Brain microvascular endothelial cell (primary cell): ENCODE measurements at regions not wholly inside any gene's neighbourhood (a gene's known extent, or its start where the extent isn't known, plus 50 kb on each side); places are given as distances from the start of the nearest gene placed in this dataset.

Source experiments
- DNase-seq: peaks from one replicate; pipeline ENCODE4 v3.0.0-alpha.2; 2020
- H3K27ac ChIP-seq: fragments of 250-450 bp; sonication (Bioruptor Pico); 2 replicates; pipeline ENCODE4 v1.5.1; 2020; ENCODE audit warnings: mild to moderate bottlenecking, moderate library complexity
- H3K27me3 ChIP-seq: fragments of 250-450 bp; sonication (Bioruptor Pico); replicated peaks from 2 replicates; pipeline ENCODE4 v1.5.1; 2020; ENCODE audit warnings: mild to moderate bottlenecking
- H3K36me3 ChIP-seq: fragments of 250-450 bp; sonication (Bioruptor Pico); replicated peaks from 2 replicates; pipeline ENCODE4 v1.5.1; 2020; ENCODE audit warnings: mild to moderate bottlenecking
- H3K4me3 ChIP-seq: 2 replicates; pipeline ENCODE4 v1.5.1; 2011; ENCODE audit warnings: low read depth, mild to moderate bottlenecking, control low read depth, low read length, moderate library complexity
- in situ Hi-C: cut with HindIII; loops from 2 replicates; pipeline ENCODE4 v1.10.0; 2017; ENCODE audit warnings: low sequenced_read_pairs, low pct_ligation_motif_present
- TF ChIP-seq, protein P1 (sequence below): IDR thresholded peaks from 2 replicates; pipeline ENCODE4 v1.5.1; 2011; ENCODE audit warnings: low read depth, mild to moderate bottlenecking, moderate library complexity, low read length, control low read depth, inconsistent platforms; ENCODE audit errors: missing control alignments

DNA sequence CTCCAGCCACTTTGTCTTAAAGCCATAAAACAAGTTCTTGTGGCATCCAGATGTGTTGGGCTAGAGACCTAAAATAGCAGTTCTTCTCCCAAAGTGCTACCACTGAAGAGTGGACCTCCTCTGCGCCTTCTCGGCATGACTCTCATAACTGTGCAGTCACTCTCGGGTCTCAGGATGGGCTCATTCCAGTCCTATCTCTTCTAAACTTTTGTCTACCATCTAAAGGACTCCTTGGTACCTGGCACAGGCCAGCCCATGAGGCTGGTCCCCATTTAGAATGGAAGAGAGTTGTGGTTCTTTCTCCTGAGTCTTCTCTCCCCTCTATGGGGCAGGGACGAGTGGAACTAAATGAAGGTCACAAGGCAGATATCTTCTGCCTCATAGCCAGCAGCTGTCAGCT is 272.0 kb upstream of the TMTC4 start:
- H3K27ac ChIP-seq = no peak overlapping the region
- in situ Hi-C loops = no loop called here
- TF ChIP-seq, protein P1, sequence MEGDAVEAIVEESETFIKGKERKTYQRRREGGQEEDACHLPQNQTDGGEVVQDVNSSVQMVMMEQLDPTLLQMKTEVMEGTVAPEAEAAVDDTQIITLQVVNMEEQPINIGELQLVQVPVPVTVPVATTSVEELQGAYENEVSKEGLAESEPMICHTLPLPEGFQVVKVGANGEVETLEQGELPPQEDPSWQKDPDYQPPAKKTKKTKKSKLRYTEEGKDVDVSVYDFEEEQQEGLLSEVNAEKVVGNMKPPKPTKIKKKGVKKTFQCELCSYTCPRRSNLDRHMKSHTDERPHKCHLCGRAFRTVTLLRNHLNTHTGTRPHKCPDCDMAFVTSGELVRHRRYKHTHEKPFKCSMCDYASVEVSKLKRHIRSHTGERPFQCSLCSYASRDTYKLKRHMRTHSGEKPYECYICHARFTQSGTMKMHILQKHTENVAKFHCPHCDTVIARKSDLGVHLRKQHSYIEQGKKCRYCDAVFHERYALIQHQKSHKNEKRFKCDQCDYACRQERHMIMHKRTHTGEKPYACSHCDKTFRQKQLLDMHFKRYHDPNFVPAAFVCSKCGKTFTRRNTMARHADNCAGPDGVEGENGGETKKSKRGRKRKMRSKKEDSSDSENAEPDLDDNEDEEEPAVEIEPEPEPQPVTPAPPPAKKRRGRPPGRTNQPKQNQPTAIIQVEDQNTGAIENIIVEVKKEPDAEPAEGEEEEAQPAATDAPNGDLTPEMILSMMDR = no peak
- H3K27me3 ChIP-seq = no peaks in the 10 kb centered on the region
- H3K36me3 ChIP-seq = no peaks in the 10 kb centered on the region
- no peak overlapping the region for H3K4me3 ChIP-seq
- no peak for DNase-seq

DNA sequence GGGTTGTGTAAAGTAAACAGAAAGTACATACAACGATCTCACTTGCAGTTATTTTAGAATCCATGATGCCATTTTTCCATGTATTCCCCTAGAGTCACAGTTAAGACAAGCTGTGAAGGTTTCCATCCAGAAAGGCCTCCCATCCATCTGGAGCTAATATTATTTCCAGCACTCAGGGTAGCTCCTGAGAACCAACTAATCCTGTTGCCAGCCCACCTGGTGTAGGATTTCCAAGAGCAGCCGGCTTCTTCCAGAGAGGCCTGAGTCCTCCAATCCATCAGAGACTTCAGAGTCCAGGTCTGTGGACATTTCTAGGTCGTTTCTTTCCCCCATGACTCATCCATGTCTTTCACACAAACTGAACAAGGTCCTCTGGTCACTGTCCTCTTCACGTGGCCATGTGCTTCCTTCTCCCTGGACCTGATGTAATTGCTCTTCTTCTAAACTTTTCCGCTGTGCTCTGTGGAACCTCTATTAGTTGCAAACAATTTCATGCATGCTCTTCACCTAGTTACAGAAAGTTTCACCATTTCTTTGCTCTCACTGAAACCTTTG is 270.3 kb upstream of the TMTC4 start:
- Histone ChIP-seq H3K4me3 (no peak overlapping the region), H3K27me3 (no peaks in the 10 kb centered on the region), H3K36me3 (no peaks in the 10 kb centered on the region), H3K27ac (no peak overlapping the region)
- DNase-seq = no peak
- in situ Hi-C loops = no loop called here
- TF ChIP-seq, protein P1 = no peak

DNA sequence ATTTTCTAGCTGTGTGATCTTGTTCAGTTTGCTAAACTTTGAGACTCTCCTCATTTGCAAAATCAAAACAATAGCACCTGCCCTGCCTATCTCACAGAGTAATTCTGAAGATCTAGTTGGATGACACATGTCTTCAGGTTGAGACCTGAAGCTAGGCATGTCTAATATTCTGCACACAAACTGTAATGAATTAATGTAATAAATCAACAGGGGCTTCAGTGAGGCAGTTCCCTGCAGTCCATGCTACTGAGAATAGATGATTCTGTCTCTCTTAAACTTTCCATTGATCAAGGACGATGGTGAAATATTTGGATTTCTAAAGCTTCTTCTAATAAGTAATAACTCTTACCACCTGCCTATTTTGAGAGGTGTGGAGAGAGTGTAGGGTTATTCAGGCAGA is 268.1 kb upstream of the TMTC4 start:
- no peaks in the 10 kb centered on the region for H3K36me3 ChIP-seq
- no peaks in the 10 kb centered on the region for H3K27me3 ChIP-seq
- in situ Hi-C loops = no loop called here
- no peak for DNase-seq
- TF ChIP-seq, protein P1 = no peak
- H3K4me3 ChIP-seq = no peak overlapping the region
- no peak overlapping the region for H3K27ac ChIP-seq

DNA sequence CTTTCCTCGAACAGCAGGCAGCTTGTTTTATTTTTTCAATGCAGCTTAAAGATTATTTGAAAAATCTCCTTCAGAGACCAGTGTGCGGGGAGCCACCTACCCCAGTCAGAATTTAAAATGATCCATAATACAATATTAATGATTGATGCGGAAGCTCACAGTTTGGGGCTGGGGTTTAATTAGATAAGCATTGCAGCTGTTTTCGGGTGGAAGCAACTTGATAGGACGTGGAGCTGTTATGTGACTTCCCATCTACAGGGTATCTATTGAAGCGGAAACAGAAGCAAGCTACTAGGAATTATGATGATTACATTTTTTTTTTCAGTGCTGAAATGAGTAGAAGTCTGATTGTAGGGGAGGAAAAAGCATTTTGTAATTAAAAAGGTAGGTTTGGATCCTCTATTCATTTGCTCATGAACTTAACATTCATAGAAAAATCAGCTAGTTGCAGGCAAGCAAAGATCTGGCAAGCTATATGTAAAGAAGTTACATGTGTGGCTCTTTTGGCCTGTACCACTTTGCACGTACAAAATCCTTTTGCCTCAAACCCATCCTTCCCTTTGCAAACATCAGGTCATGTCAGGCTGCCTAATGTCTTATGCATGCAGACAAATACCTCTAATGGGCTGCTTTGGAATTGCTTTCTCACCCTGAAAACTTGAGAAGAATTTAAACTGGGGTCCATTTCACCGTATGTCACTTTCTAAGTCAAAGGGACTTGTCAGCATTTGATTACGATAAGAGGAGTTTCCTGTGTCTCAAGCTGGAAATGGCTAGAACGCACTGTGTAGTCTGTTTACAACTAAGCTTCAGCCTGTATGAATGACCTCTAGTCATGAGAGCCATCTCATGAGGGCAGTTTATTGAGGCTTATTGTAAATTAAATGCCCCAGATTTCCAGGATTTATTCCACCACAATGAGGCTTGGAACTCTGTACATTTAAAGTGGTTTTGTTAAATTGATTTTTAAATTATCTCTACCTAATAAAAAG is 267.1 kb upstream of the TMTC4 start:
- H3K36me3 ChIP-seq = no peaks in the 10 kb centered on the region
- in situ Hi-C loops = no loop called here
- H3K27me3 ChIP-seq = no peaks in the 10 kb centered on the region
- TF ChIP-seq, protein P1 = no peak
- H3K27ac ChIP-seq = no peak overlapping the region
- no peak for DNase-seq
- H3K4me3 ChIP-seq = no peak overlapping the region

- TF ChIP-seq, protein P1 = no peak
- Histone ChIP-seq H3K27ac (no peak overlapping the region), H3K36me3 (no peaks in the 10 kb centered on the region), H3K27me3 (no peaks in the 10 kb centered on the region), H3K4me3 (no peak overlapping the region)
- in situ Hi-C loops = no loop called here
- DNase-seq = no peak
These were observed 266.1 kb upstream of the TMTC4 start for GRCh38 chr13:100940658-100941057.
